H9 (cell line): ENCODE measurements at regions not wholly inside any gene's neighbourhood (a gene's known extent, or its start where the extent isn't known, plus 50 kb on each side); places are given as distances from the start of the nearest gene placed in this dataset.

Source experiments
- DNase-seq: peaks from one replicate; pipeline ENCODE4 v3.0.0-alpha.2; 2017
- H2AFZ ChIP-seq: one replicate; pipeline ENCODE4 v1.6.1; 2013; ENCODE audit warnings: mild to moderate bottlenecking, low read length, control low read depth, moderate library complexity
- H2AK5ac ChIP-seq: 2 replicates; pipeline ENCODE4 v1.6.1; 2013; ENCODE audit warnings: low read length, control low read depth, mixed read lengths; ENCODE audit not compliant: insufficient read length
- H2BK120ac ChIP-seq: one replicate; pipeline ENCODE4 v1.6.1; 2013; ENCODE audit warnings: low read depth, mild to moderate bottlenecking, low read length, control low read depth, inconsistent platforms; ENCODE audit not compliant: poor library complexity, severe bottlenecking
- H2BK12ac ChIP-seq: 2 replicates; pipeline ENCODE4 v1.6.1; 2013; ENCODE audit warnings: low read length, control low read depth, mixed read lengths, low read depth; ENCODE audit not compliant: insufficient read length
- H2BK15ac ChIP-seq: 2 replicates; pipeline ENCODE4 v1.6.1; 2013; ENCODE audit warnings: low read depth, low read length, control low read depth
- H2BK20ac ChIP-seq: one replicate; pipeline ENCODE4 v1.6.1; 2013; ENCODE audit warnings: low read depth, mild to moderate bottlenecking, low read length, control low read depth, inconsistent platforms; ENCODE audit not compliant: poor library complexity, severe bottlenecking
- H2BK5ac ChIP-seq: 2 replicates; pipeline ENCODE4 v1.6.1; 2013; ENCODE audit warnings: low read length, control low read depth, mixed read lengths; ENCODE audit not compliant: insufficient read length
- H3K14ac ChIP-seq: 2 replicates; pipeline ENCODE4 v1.6.1; 2013; ENCODE audit warnings: low read length, control low read depth; ENCODE audit not compliant: insufficient read depth
- H3K18ac ChIP-seq: 2 replicates; pipeline ENCODE4 v1.6.1; 2013; ENCODE audit warnings: low read depth, mild to moderate bottlenecking, mixed read lengths, low read length, control low read depth; ENCODE audit not compliant: insufficient read length
- H3K23ac ChIP-seq: 2 replicates; pipeline ENCODE4 v1.6.1; 2013; ENCODE audit warnings: low read length, control low read depth, mixed read lengths, low read depth; ENCODE audit not compliant: insufficient read length
- H3K23me2 ChIP-seq: 2 replicates; pipeline ENCODE4 v1.6.1; 2013; ENCODE audit warnings: low read depth, mild to moderate bottlenecking, mixed read lengths, low read length, control low read depth; ENCODE audit not compliant: insufficient read length, poor library complexity, severe bottlenecking
- H3K27ac ChIP-seq: 2 replicates; pipeline ENCODE4 v1.5.1; 2013; ENCODE audit warnings: low read length, control low read depth, mixed read lengths, low read depth; ENCODE audit not compliant: insufficient read length
- H3K27me3 ChIP-seq: 2 replicates; pipeline ENCODE4 v1.6.1; 2013; ENCODE audit warnings: low read length, control low read depth, inconsistent platforms; ENCODE audit not compliant: insufficient read depth
- H3K4ac ChIP-seq: 2 replicates; pipeline ENCODE4 v1.6.1; 2013; ENCODE audit warnings: low read depth, mild to moderate bottlenecking, control low read depth, inconsistent platforms, low read length, moderate library complexity
- H3K4me1 ChIP-seq: 2 replicates; pipeline ENCODE4 v1.6.1; 2013; ENCODE audit warnings: low read length, control low read depth, inconsistent platforms; ENCODE audit not compliant: insufficient read depth
- H3K4me2 ChIP-seq: 2 replicates; pipeline ENCODE4 v1.6.1; 2013; ENCODE audit warnings: low read length, control low read depth, mixed read lengths; ENCODE audit not compliant: insufficient read length, insufficient read depth
- H3K56ac ChIP-seq: 2 replicates; pipeline ENCODE4 v1.6.1; 2013; ENCODE audit warnings: low read depth, mild to moderate bottlenecking, mixed read lengths, low read length, control low read depth; ENCODE audit not compliant: insufficient read length
- H3K79me1 ChIP-seq: 2 replicates; pipeline ENCODE4 v1.6.1; 2013; ENCODE audit warnings: low read depth, mild to moderate bottlenecking, moderate library complexity, low read length, control low read depth, inconsistent platforms; ENCODE audit not compliant: insufficient read depth, poor library complexity, severe bottlenecking
- H3K79me2 ChIP-seq: 2 replicates; pipeline ENCODE4 v1.6.1; 2013; ENCODE audit warnings: low read length, control low read depth, inconsistent platforms; ENCODE audit not compliant: insufficient read depth
- H3K9ac ChIP-seq: 2 replicates; pipeline ENCODE4 v1.6.1; 2013; ENCODE audit warnings: low read length, control low read depth, mixed read lengths; ENCODE audit not compliant: insufficient read length; ENCODE audit errors: extremely low read depth
- H3K9me3 ChIP-seq: one replicate; pipeline ENCODE4 v1.6.1; 2013; ENCODE audit warnings: low read depth, low read length, inconsistent platforms; ENCODE audit not compliant: control insufficient read depth
- H3T11ph ChIP-seq: one replicate; pipeline ENCODE4 v1.6.1; 2013; ENCODE audit warnings: mild to moderate bottlenecking, low read length, control low read depth, inconsistent platforms
- H4K20me1 ChIP-seq: one replicate; pipeline ENCODE4 v1.6.1; 2013; ENCODE audit not compliant: control insufficient read depth, insufficient read length, insufficient read depth
- H4K5ac ChIP-seq: 2 replicates; pipeline ENCODE4 v1.6.1; 2013; ENCODE audit warnings: low read depth, mild to moderate bottlenecking, mixed read lengths, low read length, control low read depth; ENCODE audit not compliant: insufficient read length
- H4K8ac ChIP-seq: replicated peaks from 2 replicates; pipeline ENCODE4 v1.6.1; 2013; ENCODE audit warnings: low read length, control low read depth, mixed read lengths, low read depth; ENCODE audit not compliant: insufficient read length
- H4K91ac ChIP-seq: 2 replicates; pipeline ENCODE4 v1.6.1; 2013; ENCODE audit warnings: low read depth, mild to moderate bottlenecking, moderate library complexity, mixed read lengths, low read length, control low read depth; ENCODE audit not compliant: insufficient read length
- H3K27ac Mint-ChIP-seq, 3 experiments: 2 replicates in 2 of 3; 3 replicates in 1 of 3; pipeline ENCODE4 v1.8.0; 2020 to 2021; ENCODE audit warnings: mixed read lengths in 3 of 3, mild to moderate bottlenecking in 1 of 3, moderate library complexity in 1 of 3
- H3K27me3 Mint-ChIP-seq: 2 replicates; pipeline ENCODE4 v1.8.0; 2021; ENCODE audit warnings: low read depth, mild to moderate bottlenecking, moderate library complexity, mixed read lengths
- H3K36me3 Mint-ChIP-seq, 3 experiments: 2 replicates in 2 of 3; 3 replicates in 1 of 3; pipeline ENCODE4 v1.8.0; 2020 to 2021; ENCODE audit warnings: low read depth in 3 of 3, mixed read lengths in 3 of 3; ENCODE audit not compliant: insufficient read depth in 1 of 3
- H3K4me1 Mint-ChIP-seq, 2 experiments: 2 replicates each; pipeline ENCODE4 v1.8.0; 2020; ENCODE audit warnings: mixed read lengths in 2 of 2
- H3K4me3 Mint-ChIP-seq, 2 experiments: 2 replicates in 1 of 2; 3 replicates in 1 of 2; pipeline ENCODE4 v1.8.0; 2020 to 2021; ENCODE audit warnings: mild to moderate bottlenecking in 2 of 2, mixed read lengths in 2 of 2, moderate library complexity in 1 of 2
- H3K9me3 Mint-ChIP-seq, 2 experiments: 2 replicates in 1 of 2; 3 replicates in 1 of 2; pipeline ENCODE4 v1.8.0; 2020; ENCODE audit warnings: mild to moderate bottlenecking in 2 of 2, mixed read lengths in 2 of 2, moderate library complexity in 1 of 2
- WGBS: extraction: QIAGEN DNeasy Blood & Tissue Kit; methylation state at CpG from one replicate; pipeline ENCODE4 v1.1.7; 2013; ENCODE audit warnings: missing lambda C conversion rate, low lambda C conversion rate, mixed read lengths; ENCODE audit not compliant: insufficient read length; ENCODE audit errors: extremely low coverage; 5-methylcytosine and 5-hydroxymethylcytosine counted together
- TF ChIP-seq, protein P1 (sequence below): fragments of 200-600 bp; sonication (generic); conservative IDR thresholded peaks from 3 replicates; pipeline ENCODE4 v1.8.0; 2021; ENCODE audit warnings: antibody characterized with exemption, mild to moderate bottlenecking

DNA sequence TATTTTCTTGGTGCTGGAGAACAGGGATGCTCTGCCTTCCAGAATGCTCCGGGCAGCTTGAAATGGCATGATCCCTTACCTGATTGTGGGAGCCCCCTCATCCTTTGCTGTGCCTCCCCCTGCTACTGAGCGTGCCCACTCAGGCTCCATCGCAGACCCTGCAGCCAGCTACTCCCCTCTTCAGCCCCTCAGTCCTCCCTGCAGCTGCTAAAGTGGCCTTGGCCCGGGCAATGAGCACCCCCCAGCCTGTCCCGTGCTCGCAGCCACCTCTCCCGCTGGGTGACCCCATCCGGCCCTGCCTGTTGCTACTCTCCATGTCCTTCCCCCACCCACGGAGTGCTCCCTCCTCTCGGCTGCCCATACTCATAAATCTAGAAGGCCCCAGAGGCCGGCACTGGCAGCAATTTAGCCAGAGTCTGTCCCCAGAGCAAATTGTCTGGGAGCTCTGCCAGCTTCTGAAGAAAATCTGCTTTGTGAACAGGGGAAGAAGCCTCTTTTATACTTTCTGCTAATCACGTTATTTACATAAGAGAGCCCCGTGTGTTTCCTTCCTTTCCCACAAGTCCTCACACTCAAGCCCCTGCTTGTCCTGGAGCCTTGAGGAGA is 143.7 kb upstream of the FRMD6 start:
- H3K27ac Mint-ChIP-seq: no peak overlapping the region
- Histone ChIP-seq H3K18ac (no peak overlapping the region), H2AK5ac (no peak overlapping the region), H3K9me3 (no peaks in the 10 kb centered on the region), H3K14ac (no peak overlapping the region), H2BK5ac (no peak overlapping the region), H3K56ac (no peak overlapping the region), H3K4ac (no peak overlapping the region), H2BK12ac (no peak overlapping the region), H4K8ac (no peak overlapping the region), H3K4me1 (no peaks in the 10 kb centered on the region), H3K79me2 (no peaks in the 10 kb centered on the region), H2BK120ac (no peak overlapping the region), H4K91ac (no peak overlapping the region), H2BK20ac (no peak overlapping the region), H3K27ac (no peak overlapping the region), H2AFZ (no peak overlapping the region), H4K20me1 (no peaks in the 10 kb centered on the region), H3K23me2 (no peaks in the 10 kb centered on the region), H2BK15ac (no peak overlapping the region), H3K4me2 (no peak overlapping the region), H3T11ph (no peak overlapping the region), H3K23ac (no peak overlapping the region), H4K5ac (no peak overlapping the region), H3K27me3 (no peaks in the 10 kb centered on the region), H3K79me1 (no peaks in the 10 kb centered on the region), H3K9ac (no peak overlapping the region)
- no peak overlapping the region for H3K4me3 Mint-ChIP-seq
- DNase-seq: no peak
- no peaks in the 10 kb centered on the region; the same call in 1 of the 2 replicates for H3K27me3 Mint-ChIP-seq
- peaks cover 2% of the 10 kb centered on the region in 2 experiments; a peak in 3 of 5 replicates for H3K9me3 Mint-ChIP-seq
- H3K36me3 Mint-ChIP-seq: no peaks in the 10 kb centered on the region
- WGBS: no CpG with 5 or more reads among the region's 13 CpGs
- peaks cover 3 to 12% of the 10 kb centered on the region in 2 experiments; a peak in 1 of 4 replicates for H3K4me1 Mint-ChIP-seq
- TF ChIP-seq, protein P1, sequence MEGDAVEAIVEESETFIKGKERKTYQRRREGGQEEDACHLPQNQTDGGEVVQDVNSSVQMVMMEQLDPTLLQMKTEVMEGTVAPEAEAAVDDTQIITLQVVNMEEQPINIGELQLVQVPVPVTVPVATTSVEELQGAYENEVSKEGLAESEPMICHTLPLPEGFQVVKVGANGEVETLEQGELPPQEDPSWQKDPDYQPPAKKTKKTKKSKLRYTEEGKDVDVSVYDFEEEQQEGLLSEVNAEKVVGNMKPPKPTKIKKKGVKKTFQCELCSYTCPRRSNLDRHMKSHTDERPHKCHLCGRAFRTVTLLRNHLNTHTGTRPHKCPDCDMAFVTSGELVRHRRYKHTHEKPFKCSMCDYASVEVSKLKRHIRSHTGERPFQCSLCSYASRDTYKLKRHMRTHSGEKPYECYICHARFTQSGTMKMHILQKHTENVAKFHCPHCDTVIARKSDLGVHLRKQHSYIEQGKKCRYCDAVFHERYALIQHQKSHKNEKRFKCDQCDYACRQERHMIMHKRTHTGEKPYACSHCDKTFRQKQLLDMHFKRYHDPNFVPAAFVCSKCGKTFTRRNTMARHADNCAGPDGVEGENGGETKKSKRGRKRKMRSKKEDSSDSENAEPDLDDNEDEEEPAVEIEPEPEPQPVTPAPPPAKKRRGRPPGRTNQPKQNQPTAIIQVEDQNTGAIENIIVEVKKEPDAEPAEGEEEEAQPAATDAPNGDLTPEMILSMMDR: no peak
